Coronary artery (tissue), 2 donors: ENCODE measurements at regions not wholly inside any gene's neighbourhood (a gene's known extent, or its start where the extent isn't known, plus 50 kb on each side); places are given as distances from the start of the nearest gene placed in this dataset.

Experiments
- DNase-seq: peaks from one replicate; pipeline ENCODE4 v3.0.0-alpha.2; 2017; ENCODE audit warnings: low spot score
- H3K27ac ChIP-seq, 2 donors: fragments of 200-600 bp; sonication (generic); one replicate each; pipeline ENCODE4 v1.5.1; 2016 to 2019
- H3K4me3 ChIP-seq: fragments of 200-600 bp; sonication (generic); 2 replicates; pipeline ENCODE4 v1.5.1; 2016; ENCODE audit warnings: mild to moderate bottlenecking, moderate library complexity
- CTCF ChIP-seq: fragments of 200-600 bp; sonication (generic); IDR thresholded peaks from one replicate; pipeline ENCODE4 v1.5.1; 2019; ENCODE audit warnings: antibody characterized with exemption

- Histone ChIP-seq H3K27ac (no peak overlapping the region), H3K4me3 (no peak overlapping the region)
- no peak for DNase-seq
- no peak for TF ChIP-seq CTCF
These were observed 104.5 kb downstream of the CTTN start for GRCh38 chr11:70502677-70503467.

GRCh38 chr11:70503468-70504221 lies 105.3 kb downstream of the CTTN start:
- TF ChIP-seq CTCF = no peak
- no peak for DNase-seq
- Histone ChIP-seq H3K27ac (no peak overlapping the region), H3K4me3 (no peak overlapping the region)

GRCh38 chr11:70504246-70505020 lies 106.1 kb downstream of the CTTN start:
- no peak for DNase-seq
- TF ChIP-seq CTCF = no peak
- H3K4me3 ChIP-seq = no peak overlapping the region
- H3K27ac ChIP-seq = no peak overlapping the region

GRCh38 chr11:70505331-70505731 lies 107.0 kb downstream of the CTTN start:
- no peak overlapping the region for H3K27ac ChIP-seq
- no peak for TF ChIP-seq CTCF
- DNase-seq = no peak
- no peak overlapping the region for H3K4me3 ChIP-seq

- TF ChIP-seq CTCF = no peak
- H3K27ac ChIP-seq = no peak overlapping the region
- H3K4me3 ChIP-seq = no peak overlapping the region
- no peak for DNase-seq
These were observed 107.7 kb downstream of the CTTN start for GRCh38 chr11:70505761-70506657.

- DNase-seq = no peak
These were observed 108.3 kb downstream of the CTTN start for GRCh38 chr11:70506658-70506970.

More at GRCh38 chr11:70506658-70506970, 108.3 kb downstream of the CTTN start:
- no peak for TF ChIP-seq CTCF
- no peak overlapping the region for H3K27ac ChIP-seq
- H3K4me3 ChIP-seq = no peak overlapping the region
